HG03558 (cell line): ENCODE measurements at regions not wholly inside any gene's neighbourhood (a gene's known extent, or its start where the extent isn't known, plus 50 kb on each side); places are given as distances from the start of the nearest gene placed in this dataset.

Experiments used
- ATAC-seq: cut with Tn5 transposase; IDR thresholded peaks from one replicate; pipeline ENCODE4 v1.9.1; 2021; ENCODE audit warnings: moderate number of reproducible peaks; ENCODE audit not compliant: unreplicated experiment; ENCODE audit errors: extremely low read depth

GRCh38 chr12:25743679-25744215, 190.7 kb upstream of the LMNTD1 start:
- ATAC-seq: no peak

DNA sequence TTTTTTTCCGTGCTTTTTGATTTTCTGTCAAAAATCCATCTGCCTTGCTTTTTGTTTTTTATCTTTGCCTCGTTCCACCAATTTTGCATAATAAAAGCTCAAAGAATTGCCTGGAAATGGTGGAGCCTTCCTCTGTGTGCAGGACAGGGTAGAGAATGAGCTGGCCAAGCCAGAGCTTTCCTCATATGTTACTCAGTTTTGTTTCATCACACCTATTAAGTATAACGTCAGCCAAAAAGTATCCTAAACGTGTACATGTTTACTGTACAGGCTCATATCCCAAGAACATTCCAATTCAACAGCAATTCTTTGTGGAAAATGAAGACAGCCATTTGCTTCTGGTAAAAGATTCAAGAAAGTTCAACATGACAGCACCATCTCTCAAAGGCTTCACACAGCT, 191.2 kb upstream of the LMNTD1 start:
- ATAC-seq: no peak

DNA sequence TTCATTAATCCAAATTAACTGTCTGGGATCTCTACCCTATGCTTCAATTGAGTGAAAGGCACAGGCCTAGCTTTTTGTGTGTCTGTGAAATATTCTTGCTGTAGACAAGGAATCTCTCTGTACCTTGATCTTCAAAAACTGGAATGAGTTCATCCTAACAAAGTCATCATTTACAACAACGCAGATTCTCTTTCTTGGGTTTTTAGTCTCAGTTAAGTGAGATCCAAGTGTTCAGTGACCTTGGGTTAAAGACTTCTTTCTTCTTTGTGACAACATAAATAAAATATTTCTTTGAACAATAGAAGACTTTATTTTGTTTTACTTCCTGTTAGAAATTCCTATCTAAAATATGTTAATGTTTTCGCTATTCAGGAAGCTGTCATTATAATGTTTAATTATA, 192.2 kb upstream of the LMNTD1 start:
- no peak for ATAC-seq

- ATAC-seq: no peak
Observed at GRCh38 chr12:25746131-25746530, 193.0 kb upstream of the LMNTD1 start.

- no peak for ATAC-seq
Observed at GRCh38 chr12:25752710-25753309, 199.7 kb upstream of the LMNTD1 start.

DNA sequence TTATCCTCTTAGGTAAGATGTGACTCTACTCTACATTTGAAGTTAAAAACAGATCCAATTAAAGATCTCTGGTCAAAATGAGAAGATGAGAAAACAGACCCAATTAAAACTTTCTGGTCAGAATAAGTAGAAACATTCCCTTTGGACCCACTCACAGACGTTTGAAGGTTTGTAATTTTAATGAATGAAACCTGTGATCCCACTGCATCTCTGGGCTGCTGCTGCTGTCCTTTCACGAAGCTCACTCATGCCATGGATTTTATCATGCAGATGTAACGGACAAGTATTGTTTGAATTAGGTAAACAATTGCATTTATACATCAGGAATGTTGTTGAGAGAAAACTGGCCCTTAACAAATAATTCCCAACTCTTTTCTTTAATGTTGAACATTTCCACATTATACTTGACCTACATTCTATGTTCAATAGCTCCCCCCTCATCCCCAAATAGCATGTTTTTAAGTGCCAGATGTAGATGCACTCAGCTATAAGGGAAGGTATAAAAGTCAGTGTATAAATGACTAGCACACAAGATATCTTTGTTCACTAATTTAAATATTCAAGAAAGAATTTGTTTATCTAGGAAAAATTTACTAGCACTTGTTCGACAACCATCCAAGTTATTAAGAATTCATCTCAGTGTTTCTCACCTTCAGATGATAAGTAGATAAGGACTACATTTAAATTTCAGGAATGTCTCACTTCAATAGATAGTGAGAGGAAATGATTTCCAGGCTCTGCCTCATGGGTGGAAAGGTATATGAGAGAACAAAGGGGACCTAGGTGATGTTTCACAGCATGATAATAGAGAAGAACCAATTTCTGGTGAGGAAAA, 202.3 kb upstream of the LMNTD1 start:
- ATAC-seq: no peak

GRCh38 chr12:25755971-25756260, 202.6 kb upstream of the RASSF8 start:
- ATAC-seq: no peak

- ATAC-seq: no peak
Observed at GRCh38 chr12:25757037-25757665, 201.3 kb upstream of the RASSF8 start.

DNA sequence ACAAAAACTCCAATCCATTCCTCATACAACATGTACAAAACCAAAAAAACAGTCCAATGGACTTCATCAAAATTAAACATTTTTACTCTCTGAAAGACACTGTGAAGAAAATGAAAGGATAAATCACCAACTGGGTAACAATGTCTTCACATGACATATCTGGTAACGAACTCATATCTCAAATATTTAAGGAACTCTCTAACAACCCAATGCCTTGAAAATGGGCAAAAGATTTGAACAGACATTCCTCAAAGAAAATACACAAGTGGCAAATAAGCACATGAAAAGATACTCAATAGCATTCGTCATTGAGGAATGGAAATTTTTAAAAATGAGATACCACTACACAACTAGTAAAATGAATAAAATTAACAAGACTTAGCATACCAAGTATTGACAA, 198.7 kb upstream of the RASSF8 start:
- no peak for ATAC-seq

DNA sequence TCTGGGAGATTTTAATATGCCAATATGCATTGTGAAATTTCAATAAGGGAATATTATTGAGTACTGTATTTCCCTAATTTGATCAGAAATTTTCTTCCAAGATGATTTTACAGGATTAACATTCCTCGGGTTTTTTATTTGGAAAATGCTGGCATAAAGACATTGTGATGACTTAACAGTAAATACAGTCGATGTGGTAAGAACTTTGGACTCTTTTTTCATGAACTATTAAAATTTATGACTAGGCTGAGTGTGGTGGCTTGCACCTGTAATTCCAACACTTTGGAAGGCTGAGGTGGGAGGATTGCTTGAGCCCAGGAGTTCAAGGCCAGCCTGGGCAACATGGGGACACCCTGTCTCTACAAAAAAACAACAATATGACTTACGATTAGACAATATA, 197.1 kb upstream of the RASSF8 start:
- no peak for ATAC-seq

GRCh38 chr12:25764409-25764808, 194.1 kb upstream of the RASSF8 start:
- ATAC-seq: no peak

GRCh38 chr12:25764892-25765291, 193.6 kb upstream of the RASSF8 start:
- ATAC-seq: no peak

DNA sequence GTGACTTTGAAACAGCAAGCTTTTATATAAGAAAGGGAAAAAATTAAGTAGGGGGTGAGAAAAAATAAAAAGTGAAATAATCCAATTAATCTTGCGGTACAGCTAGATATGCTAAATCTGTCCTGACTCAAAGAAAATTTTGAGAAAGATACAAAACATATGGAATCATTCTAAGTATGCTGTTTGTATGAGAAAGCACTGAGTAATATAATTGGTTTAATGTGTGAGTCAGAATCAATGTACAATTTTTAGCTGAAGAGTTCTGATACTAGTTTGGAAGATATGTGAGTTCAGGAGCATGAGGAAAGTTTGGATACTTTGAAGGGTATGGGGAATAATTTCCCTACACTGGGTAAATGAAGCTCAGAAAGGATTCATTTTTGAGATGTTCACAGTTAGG, 190.9 kb upstream of the RASSF8 start:
- no peak for ATAC-seq

GRCh38 chr12:25768151-25768550, 190.3 kb upstream of the RASSF8 start:
- ATAC-seq: no peak

DNA sequence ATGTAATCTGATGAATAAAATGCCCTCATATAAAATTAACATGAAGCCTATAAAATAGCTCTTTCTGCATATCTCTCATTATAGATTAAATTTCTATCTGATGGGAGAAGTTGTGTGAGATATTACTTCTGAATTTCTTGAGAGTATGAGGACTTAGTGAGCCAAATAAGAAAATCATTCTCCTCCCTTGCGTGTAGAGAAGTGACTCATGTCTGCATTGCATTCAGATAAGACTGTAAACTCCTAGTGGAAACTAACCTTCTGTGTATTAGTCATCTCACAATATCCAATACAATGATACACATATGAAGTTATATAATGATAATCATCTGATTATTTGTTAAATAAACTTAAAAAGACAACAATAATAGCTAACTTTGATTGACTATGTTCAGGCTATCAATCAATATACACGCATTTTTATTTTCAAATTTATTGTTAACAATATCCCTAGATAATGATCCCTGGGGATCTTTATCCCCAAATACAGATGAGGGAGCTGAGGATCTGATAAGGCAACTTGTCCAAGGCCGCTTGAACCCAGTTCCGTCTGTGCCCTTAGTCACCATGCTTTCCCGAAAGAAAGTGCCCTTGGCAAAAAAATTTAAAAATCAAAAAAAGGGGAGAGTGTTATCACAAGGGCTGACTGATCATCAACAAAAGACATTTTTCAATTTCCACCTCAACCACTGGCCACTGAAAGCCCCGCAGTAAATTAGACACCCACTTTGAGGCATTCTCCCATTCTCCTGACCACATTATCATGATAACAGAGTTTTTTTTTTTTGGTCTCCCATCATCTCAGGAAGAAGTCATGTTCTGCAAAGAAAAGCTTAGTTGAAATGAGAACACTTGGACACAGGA, 189.2 kb upstream of the RASSF8 start:
- ATAC-seq: no peak

GRCh38 chr12:25771041-25771440, 187.4 kb upstream of the RASSF8 start:
- no peak for ATAC-seq

DNA sequence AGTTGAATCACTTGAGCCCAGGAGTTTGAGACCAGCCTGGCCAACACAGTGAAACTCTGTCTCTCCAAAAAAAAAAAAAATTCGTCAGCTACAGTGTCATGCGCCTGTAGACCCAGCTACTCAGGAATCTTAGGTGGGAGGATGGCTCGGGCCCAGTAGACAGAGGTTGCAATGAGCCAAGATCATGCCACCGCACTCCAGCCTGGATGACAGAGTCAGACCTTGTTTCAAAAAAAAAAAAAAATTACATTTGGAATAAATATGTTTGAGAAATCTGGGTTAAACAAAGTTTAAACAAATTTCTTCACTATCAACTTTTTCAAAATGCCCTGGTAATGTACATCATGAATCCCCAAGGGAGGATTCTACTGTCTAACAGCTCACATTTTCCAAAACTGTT, 187.0 kb upstream of the RASSF8 start:
- no peak for ATAC-seq

GRCh38 chr12:25775968-25776367, 182.5 kb upstream of the RASSF8 start:
- ATAC-seq: no peak

DNA sequence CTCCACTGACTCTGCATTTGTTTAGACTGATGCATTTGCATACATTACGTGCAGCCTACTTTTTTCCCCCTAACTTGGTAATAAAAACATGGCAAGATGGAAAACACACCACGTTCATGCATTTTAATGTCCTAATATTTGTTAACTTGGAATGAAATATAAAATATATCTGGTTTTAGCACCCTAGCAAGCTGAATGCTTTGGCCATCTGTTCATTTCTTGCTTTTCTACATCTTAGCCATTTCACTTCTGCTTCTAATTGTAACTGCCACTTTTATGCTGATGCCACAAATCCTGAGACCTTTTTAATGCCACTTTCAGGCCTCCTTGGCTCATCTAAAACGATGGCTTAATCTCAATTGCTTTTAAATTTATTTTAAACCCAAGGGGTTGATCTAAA, 177.7 kb upstream of the RASSF8 start:
- no peak for ATAC-seq

GRCh38 chr12:25781232-25781631, 177.2 kb upstream of the RASSF8 start:
- no peak for ATAC-seq

- ATAC-seq: no peak
Observed at GRCh38 chr12:25783566-25783965, 174.9 kb upstream of the RASSF8 start.
